ENCODE measurements at regions not wholly inside any gene's neighbourhood (a gene's known extent, or its start where the extent isn't known, plus 50 kb on each side); places are given as distances from the start of the nearest gene placed in this dataset.

DNA sequence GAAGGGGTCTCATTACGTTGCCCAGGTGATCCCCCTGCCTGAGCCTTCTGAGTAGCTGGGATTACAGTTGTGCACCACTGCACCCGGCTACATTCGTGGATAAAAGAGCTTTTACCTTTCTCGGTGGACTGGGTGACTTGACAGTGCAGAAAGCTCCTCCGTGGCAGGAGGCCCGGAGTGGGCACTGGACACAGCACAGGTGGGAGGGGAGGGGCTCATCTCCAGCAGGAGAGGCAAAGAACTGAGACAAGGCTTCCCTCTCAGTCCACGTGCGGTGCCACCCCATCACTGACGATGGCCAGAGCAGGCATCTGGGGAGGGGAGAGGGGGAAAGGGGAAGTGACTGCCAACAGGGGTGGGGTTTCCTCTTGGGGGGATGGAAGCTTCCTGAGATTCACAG, 118.4 kb downstream of the SHANK2 start:
- TF ChIP-seq, protein P1, sequence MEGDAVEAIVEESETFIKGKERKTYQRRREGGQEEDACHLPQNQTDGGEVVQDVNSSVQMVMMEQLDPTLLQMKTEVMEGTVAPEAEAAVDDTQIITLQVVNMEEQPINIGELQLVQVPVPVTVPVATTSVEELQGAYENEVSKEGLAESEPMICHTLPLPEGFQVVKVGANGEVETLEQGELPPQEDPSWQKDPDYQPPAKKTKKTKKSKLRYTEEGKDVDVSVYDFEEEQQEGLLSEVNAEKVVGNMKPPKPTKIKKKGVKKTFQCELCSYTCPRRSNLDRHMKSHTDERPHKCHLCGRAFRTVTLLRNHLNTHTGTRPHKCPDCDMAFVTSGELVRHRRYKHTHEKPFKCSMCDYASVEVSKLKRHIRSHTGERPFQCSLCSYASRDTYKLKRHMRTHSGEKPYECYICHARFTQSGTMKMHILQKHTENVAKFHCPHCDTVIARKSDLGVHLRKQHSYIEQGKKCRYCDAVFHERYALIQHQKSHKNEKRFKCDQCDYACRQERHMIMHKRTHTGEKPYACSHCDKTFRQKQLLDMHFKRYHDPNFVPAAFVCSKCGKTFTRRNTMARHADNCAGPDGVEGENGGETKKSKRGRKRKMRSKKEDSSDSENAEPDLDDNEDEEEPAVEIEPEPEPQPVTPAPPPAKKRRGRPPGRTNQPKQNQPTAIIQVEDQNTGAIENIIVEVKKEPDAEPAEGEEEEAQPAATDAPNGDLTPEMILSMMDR (IDR thresholded peaks at IDR 0.05): no peak
- no peak for TF ChIP-seq POLR2A (IDR thresholded peaks at IDR 0.05)
